ENCODE measurements at regions not wholly inside any gene's neighbourhood (a gene's known extent, or its start where the extent isn't known, plus 50 kb on each side); places are given as distances from the start of the nearest gene placed in this dataset.

- TF ChIP-seq, protein P1, sequence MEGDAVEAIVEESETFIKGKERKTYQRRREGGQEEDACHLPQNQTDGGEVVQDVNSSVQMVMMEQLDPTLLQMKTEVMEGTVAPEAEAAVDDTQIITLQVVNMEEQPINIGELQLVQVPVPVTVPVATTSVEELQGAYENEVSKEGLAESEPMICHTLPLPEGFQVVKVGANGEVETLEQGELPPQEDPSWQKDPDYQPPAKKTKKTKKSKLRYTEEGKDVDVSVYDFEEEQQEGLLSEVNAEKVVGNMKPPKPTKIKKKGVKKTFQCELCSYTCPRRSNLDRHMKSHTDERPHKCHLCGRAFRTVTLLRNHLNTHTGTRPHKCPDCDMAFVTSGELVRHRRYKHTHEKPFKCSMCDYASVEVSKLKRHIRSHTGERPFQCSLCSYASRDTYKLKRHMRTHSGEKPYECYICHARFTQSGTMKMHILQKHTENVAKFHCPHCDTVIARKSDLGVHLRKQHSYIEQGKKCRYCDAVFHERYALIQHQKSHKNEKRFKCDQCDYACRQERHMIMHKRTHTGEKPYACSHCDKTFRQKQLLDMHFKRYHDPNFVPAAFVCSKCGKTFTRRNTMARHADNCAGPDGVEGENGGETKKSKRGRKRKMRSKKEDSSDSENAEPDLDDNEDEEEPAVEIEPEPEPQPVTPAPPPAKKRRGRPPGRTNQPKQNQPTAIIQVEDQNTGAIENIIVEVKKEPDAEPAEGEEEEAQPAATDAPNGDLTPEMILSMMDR (IDR thresholded peaks at IDR 0.05), result no peak
- H3K4me1 ChIP-seq, result peaks cover 0 to 4% (median 0%) of the 10 kb centered on the region in 9 donors
- H3K27ac ChIP-seq, result no peak overlapping the region
- 40 to 42% methylated on average over 18 of the region's 18 CpGs for WGBS, 2 donors
- H3K9me3 ChIP-seq, result no peaks in the 10 kb centered on the region
- H3K36me3 ChIP-seq, result no peaks in the 10 kb centered on the region
- H3K4me3 ChIP-seq, result no peak overlapping the region
- intact Hi-C loops (cut with DNase I), result loop anchor here in 1 of 10 donors (5.0 kb wide), 1 partner anchor 1015 kb away; no protein-coding TSS in a partner anchor
- DNase-seq, result no peak
- ATAC-seq, result no peak
- H3K27me3 ChIP-seq, result peaks cover 0 to 37% (median 19%) of the 10 kb centered on the region in 7 donors
Observed at GRCh38 chr1:30406996-30407864, 316.2 kb downstream of the MATN1 start.

GRCh38 chr1:30405631-30406212, 317.7 kb downstream of the MATN1 start:
- WGBS, 2 donors, result 70 to 76% methylated on average over 8 of the region's 8 CpGs
- TF ChIP-seq, protein P1 (IDR thresholded peaks at IDR 0.05), result no peak
- Histone ChIP-seq H3K4me1 (peaks cover 0 to 4% (median 0%) of the 10 kb centered on the region in 9 donors), H3K36me3 (no peaks in the 10 kb centered on the region), H3K9me3 (no peaks in the 10 kb centered on the region), H3K4me3 (no peak overlapping the region), H3K27ac (no peak overlapping the region), H3K27me3 (peaks cover 0 to 30% (median 10%) of the 10 kb centered on the region in 7 donors)
- intact Hi-C loops (cut with DNase I), result loop anchor here in 1 of 10 donors (5.0 kb wide), 1 partner anchor 1013 kb away; no protein-coding TSS in a partner anchor
- ATAC-seq (no peak), DNase-seq (no peak)

GRCh38 chr1:30405081-30405480, 318.3 kb downstream of the MATN1 start:
- ATAC-seq, result no peak
- intact Hi-C loops (cut with DNase I), result loop anchor here in 1 of 10 donors (5.0 kb wide), 1 partner anchor 1013 kb away; no protein-coding TSS in a partner anchor

GRCh38 chr1:30404341-30404740, 319.0 kb downstream of the MATN1 start:
- WGBS, 2 donors, result 61 to 83% methylated on average over 8 of the region's 8 CpGs
- no peak overlapping the region for H3K4me3 ChIP-seq
- peaks cover 0 to 4% (median 0%) of the 10 kb centered on the region in 9 donors for H3K4me1 ChIP-seq
- H3K36me3 ChIP-seq, result no peaks in the 10 kb centered on the region
- DNase-seq (no peak), ATAC-seq (no peak)
- TF ChIP-seq, protein P1 (IDR thresholded peaks at IDR 0.05), result no peak
- intact Hi-C loops (cut with DNase I), result no loop called here
- H3K27me3 ChIP-seq, result peaks cover 0 to 22% (median 0%) of the 10 kb centered on the region in 7 donors
- no peak overlapping the region for H3K27ac ChIP-seq
- H3K9me3 ChIP-seq, result no peaks in the 10 kb centered on the region

More at GRCh38 chr1:30405081-30405480, 318.3 kb downstream of the MATN1 start:
- Histone ChIP-seq H3K4me1 (peaks cover 0 to 4% (median 0%) of the 10 kb centered on the region in 9 donors), H3K27me3 (peaks cover 0 to 28% (median 5%) of the 10 kb centered on the region in 7 donors), H3K27ac (no peak overlapping the region), H3K36me3 (no peaks in the 10 kb centered on the region), H3K4me3 (no peak overlapping the region), H3K9me3 (no peaks in the 10 kb centered on the region)
- WGBS, 2 donors, result 58 to 71% methylated on average over 4 of the region's 4 CpGs
- TF ChIP-seq, protein P1 (IDR thresholded peaks at IDR 0.05), result no peak
- no peak for DNase-seq

Measured in heart right ventricle (tissue), 16 donors.